ENCODE measurements at regions not wholly inside any gene's neighbourhood (a gene's known extent, or its start where the extent isn't known, plus 50 kb on each side); places are given as distances from the start of the nearest gene placed in this dataset.

GRCh38 chr12:77433799-77434198, 368.4 kb upstream of the E2F7 start (continued):
- TF ChIP-seq ZNF18 (tag by site-specific recombination; IDR thresholded peaks at IDR 0.05) (no peak), AEBP2 (tag by site-specific recombination; IDR thresholded peaks at IDR 0.05; ENCODE audit: borderline replicate concordance) (no peak), FEZF1 (tag by site-specific recombination; IDR thresholded peaks at IDR 0.05) (no peak), ZNF544 (tag by site-specific recombination; IDR thresholded peaks at IDR 0.05) (no peak), HOXC10 (CRISPR knock-in tag; IDR thresholded peaks at IDR 0.05) (no peak), ZNF324 (tag by site-specific recombination; IDR thresholded peaks at IDR 0.05) (no peak)

- H3K36me3 ChIP-seq (ENCODE audit: control insufficient read depth in 2 of 2, insufficient read depth in 1 of 2, low read length in 2 of 2) = no peaks in the 10 kb centered on the region
- TF ChIP-seq ZNF266 (tag by site-specific recombination; IDR thresholded peaks at IDR 0.05; ENCODE audit: low read depth) (no peak), ZNF596 (tag by site-specific recombination; IDR thresholded peaks at IDR 0.05) (no peak), ZNF341 (tag by site-specific recombination; IDR thresholded peaks at IDR 0.05; ENCODE audit: low read depth) (no peak), FEZF1 (tag by site-specific recombination; IDR thresholded peaks at IDR 0.05) (no peak), ZNF704 (tag by site-specific recombination; IDR thresholded peaks at IDR 0.05) (no peak)
- POLR2A ChIA-PET = no interaction called here
- CTCF ChIA-PET = interaction anchor here (0.8 kb wide), 1 partner anchor 15 kb away, joined by 3 read pairs; no protein-coding TSS in a partner anchor
- no peak overlapping the region for H3K27ac ChIP-seq (ENCODE audit: extremely low read depth, low read depth, low read length)
- no peaks in the 10 kb centered on the region for H3K4me1 ChIP-seq (ENCODE audit: control insufficient read depth, insufficient read depth, low read length)
- H3K9me3 ChIP-seq (ENCODE audit: control insufficient read depth, insufficient read depth, low read depth, low read length) = no peaks in the 10 kb centered on the region
- no peak overlapping the region for H3K4me3 ChIP-seq (ENCODE audit: low read depth, low read length)
Measured at GRCh38 chr12:77429426-77429825, 364.1 kb upstream of the E2F7 start.

- H3K9me3 ChIP-seq (ENCODE audit: control insufficient read depth, insufficient read depth, low read depth, low read length) = no peaks in the 10 kb centered on the region
- H3K36me3 ChIP-seq (ENCODE audit: control insufficient read depth in 2 of 2, insufficient read depth in 1 of 2, low read length in 2 of 2) = no peaks in the 10 kb centered on the region
- no peaks in the 10 kb centered on the region for H3K4me1 ChIP-seq (ENCODE audit: control insufficient read depth, insufficient read depth, low read length)
- no peak overlapping the region for H3K27ac ChIP-seq (ENCODE audit: extremely low read depth, low read depth, low read length)
- CTCF ChIA-PET = interaction anchor here (0.7 kb wide), 2 partner anchors 10 to 12 kb away, joined by 3 to 4 read pairs; no protein-coding TSS in a partner anchor
- no peak for TF ChIP-seq ZFHX2 (tag by site-specific recombination; conservative IDR thresholded peaks at IDR 0.05)
- TF ChIP-seq ZNF843 (tag by site-specific recombination; IDR thresholded peaks at IDR 0.05) = no peak
- TF ChIP-seq ZNF394 (tag by site-specific recombination; IDR thresholded peaks at IDR 0.05; ENCODE audit: borderline replicate concordance) = no peak
- TF ChIP-seq HIC1 (tag by site-specific recombination; IDR thresholded peaks at IDR 0.05) = no peak
- TF ChIP-seq BCL11A (tag by site-specific recombination; IDR thresholded peaks at IDR 0.05; ENCODE audit: low read depth) = no peak
- no peak for TF ChIP-seq AEBP2 (tag by site-specific recombination; IDR thresholded peaks at IDR 0.05; ENCODE audit: borderline replicate concordance)
- no peak for TF ChIP-seq ZBTB6 (tag by site-specific recombination; IDR thresholded peaks at IDR 0.05)
- no peak for TF ChIP-seq ZNF302 (tag by site-specific recombination; IDR thresholded peaks at IDR 0.05; ENCODE audit: low read depth)
- TF ChIP-seq ZFP37 (tag by site-specific recombination; IDR thresholded peaks at IDR 0.05) = no peak
- no peak for TF ChIP-seq GLI4 (tag by site-specific recombination; IDR thresholded peaks at IDR 0.05)
- TF ChIP-seq ZIC2 (tag by site-specific recombination; IDR thresholded peaks at IDR 0.05) = no peak
- POLR2A ChIA-PET = no interaction called here
- no peak overlapping the region for H3K4me3 ChIP-seq (ENCODE audit: low read depth, low read length)
Measured at GRCh38 chr12:77421152-77421551, 355.8 kb upstream of the E2F7 start.

Data from HEK293 (cell line).